NCI-H146 treated with DMSO at 0.1 percent for 48 hours (cell line): ENCODE measurements at regions not wholly inside any gene's neighbourhood (a gene's known extent, or its start where the extent isn't known, plus 50 kb on each side); places are given as distances from the start of the nearest gene placed in this dataset.
"Not testable (repeated sequence)": the region's sequence is repeated elsewhere in the genome, so short reads cannot be mapped to it uniquely, and the experiment has no call there.

Experiments used
- DNase-seq: peaks from one replicate; lab custom pipeline; 2025; ENCODE audit not compliant: unreplicated experiment; lab: John Stamatoyannopoulos, UW

DNA sequence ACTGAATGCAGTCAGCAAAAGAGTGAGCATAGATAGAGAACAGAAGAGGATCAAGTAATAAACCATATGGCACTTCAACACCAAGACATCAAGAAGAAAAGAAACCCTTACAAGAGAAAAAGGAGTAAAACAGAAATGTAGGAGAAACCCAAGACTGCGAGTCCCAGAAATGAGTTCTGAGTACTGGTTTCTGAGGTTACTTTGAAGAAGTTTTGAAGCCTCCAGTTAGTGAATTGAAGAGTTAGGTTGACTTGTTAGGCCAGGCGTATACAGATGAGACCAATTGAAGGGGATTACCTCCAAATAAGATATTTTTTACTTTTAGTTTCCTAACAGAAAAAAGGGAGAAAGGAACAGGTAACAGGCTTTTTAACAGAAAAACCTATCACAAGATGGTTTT is 162.2 kb upstream of the SSTR1 start:
- no peak for DNase-seq

GRCh38 chr14:38046160-38046559 is 161.5 kb upstream of the SSTR1 start:
- no peak for DNase-seq

DNA sequence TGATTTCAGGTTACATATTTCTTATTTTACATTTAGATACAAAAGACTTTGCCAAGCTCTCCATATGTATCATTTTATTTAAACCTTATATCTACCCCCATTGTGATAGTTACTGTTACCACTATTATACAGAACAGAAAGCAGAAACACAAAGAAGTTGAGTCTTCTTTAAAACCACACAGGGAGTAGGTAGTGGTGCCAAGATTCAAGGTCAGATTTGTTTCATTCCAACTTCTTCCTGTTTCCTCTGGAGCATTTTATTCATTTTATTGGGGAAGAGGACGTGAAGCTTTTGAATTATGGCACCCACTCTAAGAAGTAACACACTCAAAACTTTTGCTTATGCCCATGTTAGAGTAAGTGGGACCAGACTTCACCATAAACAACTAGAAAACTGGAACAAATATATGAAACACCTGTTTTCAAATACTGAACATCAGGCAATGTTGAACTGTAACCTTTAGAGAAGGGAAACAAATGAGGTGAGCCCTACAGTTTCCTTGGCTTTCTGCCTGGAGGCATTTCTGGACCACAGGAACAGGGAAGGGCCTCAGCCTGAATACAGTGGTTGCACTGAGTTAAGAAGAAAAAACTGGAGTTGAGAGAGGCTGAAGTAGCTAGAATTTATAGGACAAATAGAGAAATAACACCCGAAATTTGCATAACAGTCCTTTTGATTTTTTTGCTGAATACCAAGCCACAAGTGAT is 160.4 kb upstream of the SSTR1 start:
- no peak for DNase-seq

GRCh38 chr14:38053666-38054065 is 154.0 kb upstream of the SSTR1 start:
- DNase-seq = no peak

DNA sequence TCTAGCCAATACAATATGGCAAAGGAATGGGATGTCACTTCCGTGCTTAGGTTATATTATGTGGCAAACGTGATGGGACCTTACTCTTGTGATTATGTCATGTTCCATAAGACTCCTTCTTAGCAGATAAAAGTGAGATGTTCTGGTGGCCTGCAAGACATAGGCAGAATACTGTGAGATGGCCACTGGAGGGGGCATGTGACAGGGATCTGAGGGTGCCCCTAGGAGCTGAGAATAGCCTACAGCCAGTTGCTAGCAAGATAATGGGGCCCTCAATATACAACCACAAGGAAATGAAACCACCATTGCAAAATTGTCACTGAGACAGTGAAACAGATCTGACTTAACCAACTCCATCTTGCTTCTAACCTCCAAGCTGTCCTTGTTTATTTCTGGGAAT is 151.4 kb upstream of the SSTR1 start:
- DNase-seq = no peak

- not testable (repeated sequence) for DNase-seq
These were observed 145.5 kb upstream of the SSTR1 start for GRCh38 chr14:38062223-38062622.

- no peak for DNase-seq
These were observed 143.9 kb upstream of the SSTR1 start for GRCh38 chr14:38063711-38064320.

GRCh38 chr14:38065106-38065762 is 142.5 kb upstream of the SSTR1 start:
- no peak for DNase-seq

DNA sequence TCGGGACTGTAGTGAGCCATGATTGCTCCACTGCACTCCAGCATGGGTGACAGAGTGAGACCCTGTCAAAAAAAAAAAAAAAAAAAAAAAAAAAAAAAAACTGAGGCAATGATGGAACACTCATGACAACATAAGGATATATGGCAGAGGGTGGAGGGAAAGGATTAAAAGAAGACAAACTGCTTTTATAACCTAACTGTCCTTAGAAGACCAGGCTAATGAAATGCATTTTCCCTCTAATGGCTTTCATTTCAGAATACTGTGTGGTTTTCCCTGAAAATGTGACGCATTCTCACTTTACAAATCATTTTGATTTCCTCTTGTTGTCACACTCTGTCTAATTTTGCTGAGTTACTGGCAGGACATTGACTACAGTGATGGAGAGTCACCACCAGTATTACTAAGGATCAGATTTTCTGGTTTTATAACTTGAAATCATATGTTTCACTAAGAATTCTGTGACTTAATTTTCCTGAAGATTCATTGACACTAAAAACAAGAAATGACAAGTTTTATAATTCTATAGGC is 137.6 kb upstream of the SSTR1 start:
- DNase-seq = no peak

DNA sequence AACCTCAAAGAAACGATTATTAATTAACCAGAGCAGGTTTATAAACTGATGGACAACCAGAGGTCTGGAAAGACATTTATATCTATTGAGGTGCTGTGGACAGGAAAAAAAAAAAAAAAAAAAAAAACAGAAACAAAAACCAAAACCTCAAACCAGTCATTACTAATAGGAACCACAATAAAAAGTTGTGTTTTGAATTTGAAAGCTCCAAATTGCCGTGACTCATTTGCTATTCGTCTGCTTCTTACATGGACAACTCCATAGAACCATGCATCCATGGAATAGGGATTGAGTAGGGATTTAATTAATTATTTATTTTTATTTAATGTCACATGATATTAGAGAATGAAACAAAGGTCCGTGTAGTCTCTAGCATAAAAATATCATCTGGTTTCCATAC is 134.1 kb upstream of the SSTR1 start:
- no peak for DNase-seq

DNA sequence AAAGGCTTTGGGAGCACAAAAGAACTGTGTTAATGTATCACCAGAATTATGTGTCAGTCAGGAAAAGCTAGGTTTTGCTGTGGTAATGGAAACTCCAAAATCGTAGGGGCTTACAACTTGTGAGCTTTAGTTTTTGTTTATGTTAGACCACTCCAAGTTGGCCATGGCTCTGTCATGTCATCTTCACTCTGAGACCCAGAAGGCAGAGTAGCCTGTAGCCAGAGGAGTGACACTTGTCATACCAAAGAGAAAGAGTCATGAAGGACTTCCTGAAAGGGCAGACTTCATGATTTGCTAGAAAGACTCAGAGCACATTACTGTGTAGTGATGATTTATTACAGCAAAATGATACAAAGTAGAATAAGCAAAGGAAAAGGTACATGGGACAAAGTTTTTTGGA is 133.6 kb upstream of the SSTR1 start:
- no peak for DNase-seq

- DNase-seq = no peak
These were observed 132.9 kb upstream of the SSTR1 start for GRCh38 chr14:38074754-38075153.

DNA sequence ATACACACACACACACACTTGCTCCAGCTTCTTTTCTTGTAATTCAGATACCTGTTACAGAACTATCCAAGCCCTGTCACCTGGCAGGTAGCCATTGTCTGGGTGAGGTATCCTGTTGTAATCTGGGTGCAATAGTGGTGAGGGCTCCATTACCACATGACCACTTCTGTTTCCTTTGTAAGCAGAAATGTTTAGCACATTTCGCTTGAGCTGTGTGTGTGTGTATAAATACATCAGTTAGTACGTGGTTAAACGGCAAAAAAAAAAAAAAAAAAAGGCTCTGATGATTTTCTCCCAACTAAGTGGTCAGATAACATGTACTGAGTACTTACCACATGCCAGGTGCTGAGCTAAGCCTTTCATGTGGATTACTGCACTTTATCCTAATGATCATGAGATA is 129.3 kb upstream of the SSTR1 start:
- no peak for DNase-seq

DNA sequence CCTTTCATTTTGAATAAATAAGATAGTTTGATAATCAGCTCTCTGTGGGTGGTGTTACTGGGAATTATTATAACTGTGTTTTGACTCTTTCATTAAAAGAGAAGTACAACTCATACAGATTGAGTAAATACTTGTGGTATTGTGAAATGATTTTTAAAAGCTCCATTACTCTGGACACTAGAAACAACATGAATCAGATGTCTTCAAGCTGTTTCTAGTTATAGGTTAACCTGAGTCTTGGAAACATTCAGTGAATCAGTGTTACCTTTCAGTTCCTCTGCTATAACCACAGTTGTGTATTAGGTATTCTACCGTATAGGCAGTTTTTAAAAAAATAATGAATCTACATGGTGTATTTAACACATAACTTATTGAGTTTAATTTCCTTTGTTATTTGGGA is 128.4 kb upstream of the SSTR1 start:
- no peak for DNase-seq

DNA sequence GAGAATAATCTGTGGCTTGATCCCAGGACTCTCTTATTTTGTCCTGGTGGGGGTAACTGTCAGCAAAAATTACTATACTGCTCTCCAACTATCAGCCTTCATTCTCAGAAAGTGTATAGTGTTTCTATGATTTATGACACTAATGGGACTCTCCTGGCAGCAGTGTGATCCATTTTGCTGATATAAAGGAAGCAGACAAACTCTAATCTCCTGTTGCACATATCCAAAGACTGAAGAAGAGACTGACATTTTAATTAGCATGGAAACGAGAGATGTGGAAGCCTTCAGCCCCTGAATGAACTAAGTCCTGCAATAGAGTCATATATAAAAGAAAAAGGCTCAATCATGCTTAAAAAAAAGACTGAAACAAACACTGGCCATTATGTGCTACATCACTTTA is 127.8 kb upstream of the SSTR1 start:
- no peak for DNase-seq

GRCh38 chr14:38080696-38081095 is 127.0 kb upstream of the SSTR1 start:
- no peak for DNase-seq

GRCh38 chr14:38083039-38083438 is 124.7 kb upstream of the SSTR1 start:
- no peak for DNase-seq

DNA sequence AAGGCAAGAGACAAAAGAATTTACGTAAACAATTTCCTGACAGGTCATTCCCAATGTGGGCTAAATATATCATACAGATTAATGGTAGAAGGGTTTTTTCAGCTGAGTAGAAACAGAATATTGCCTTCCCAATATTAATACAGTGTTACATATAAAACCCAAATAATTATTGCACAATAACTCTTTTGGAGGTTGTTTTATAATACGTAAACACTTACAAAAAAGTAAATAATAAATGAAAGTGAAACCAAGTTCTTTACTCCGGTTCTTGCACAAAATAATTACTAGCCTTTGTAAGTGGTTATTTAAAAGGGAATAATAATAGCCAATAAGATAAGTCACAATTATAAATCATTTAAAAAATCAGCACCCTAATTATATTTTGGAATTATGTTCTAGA is 118.6 kb upstream of the SSTR1 start:
- DNase-seq = no peak

DNA sequence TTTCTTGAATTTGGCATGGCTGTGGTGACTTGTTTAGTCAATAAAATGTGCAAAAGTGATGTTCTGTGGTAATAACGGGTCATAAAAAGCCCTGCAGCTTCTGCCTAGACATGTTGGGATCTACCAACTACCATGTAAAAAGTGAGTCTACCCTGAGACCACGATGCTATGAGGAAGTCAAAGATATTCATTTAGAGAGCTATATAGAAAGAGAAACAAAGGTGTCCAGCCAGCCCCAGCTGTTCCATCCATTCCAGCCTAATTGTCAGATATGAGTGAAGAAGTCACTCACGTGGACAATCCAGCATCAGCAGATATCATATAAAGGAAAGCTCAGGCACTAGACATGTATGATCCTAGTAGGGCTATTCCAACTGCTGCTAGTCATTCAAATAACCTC is 117.2 kb upstream of the SSTR1 start:
- DNase-seq = no peak

GRCh38 chr14:38098074-38098836 is 109.4 kb upstream of the SSTR1 start:
- DNase-seq = no peak

DNA sequence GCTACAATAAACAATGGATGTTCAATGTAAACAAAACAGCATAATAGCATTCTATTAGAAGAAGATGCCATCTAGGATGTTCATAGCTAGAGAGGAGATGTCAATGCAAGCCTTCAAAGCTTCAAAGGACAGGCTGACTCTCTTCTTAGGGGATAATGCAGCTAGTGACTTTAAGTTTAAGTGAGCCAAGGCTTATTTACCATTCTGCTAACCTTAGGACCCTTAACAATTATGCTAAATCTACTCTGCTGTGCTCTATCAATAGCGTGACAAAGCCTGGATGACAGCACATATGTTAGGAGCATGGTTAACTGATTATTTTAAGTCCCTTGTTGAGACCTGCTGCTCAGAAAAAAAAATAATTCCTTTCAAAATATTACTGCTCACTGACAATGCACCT is 106.0 kb upstream of the SSTR1 start:
- no peak for DNase-seq
